ENCODE measurements at regions not wholly inside any gene's neighbourhood (a gene's known extent, or its start where the extent isn't known, plus 50 kb on each side); places are given as distances from the start of the nearest gene placed in this dataset.
"Not testable (repeated sequence)": the region's sequence is repeated elsewhere in the genome, so short reads cannot be mapped to it uniquely, and the experiment has no call there.

- in situ Hi-C loops (cut with HindIII; ENCODE audit: low pct_ligation_motif_present, low pct_unique_long_range_greater_than_20kb, low sequenced_read_pairs), result no loop called here
- no peak for DNase-seq
These were observed 250.8 kb downstream of the FAM72C start for GRCh38 chr1:143721024-143721373.

DNA sequence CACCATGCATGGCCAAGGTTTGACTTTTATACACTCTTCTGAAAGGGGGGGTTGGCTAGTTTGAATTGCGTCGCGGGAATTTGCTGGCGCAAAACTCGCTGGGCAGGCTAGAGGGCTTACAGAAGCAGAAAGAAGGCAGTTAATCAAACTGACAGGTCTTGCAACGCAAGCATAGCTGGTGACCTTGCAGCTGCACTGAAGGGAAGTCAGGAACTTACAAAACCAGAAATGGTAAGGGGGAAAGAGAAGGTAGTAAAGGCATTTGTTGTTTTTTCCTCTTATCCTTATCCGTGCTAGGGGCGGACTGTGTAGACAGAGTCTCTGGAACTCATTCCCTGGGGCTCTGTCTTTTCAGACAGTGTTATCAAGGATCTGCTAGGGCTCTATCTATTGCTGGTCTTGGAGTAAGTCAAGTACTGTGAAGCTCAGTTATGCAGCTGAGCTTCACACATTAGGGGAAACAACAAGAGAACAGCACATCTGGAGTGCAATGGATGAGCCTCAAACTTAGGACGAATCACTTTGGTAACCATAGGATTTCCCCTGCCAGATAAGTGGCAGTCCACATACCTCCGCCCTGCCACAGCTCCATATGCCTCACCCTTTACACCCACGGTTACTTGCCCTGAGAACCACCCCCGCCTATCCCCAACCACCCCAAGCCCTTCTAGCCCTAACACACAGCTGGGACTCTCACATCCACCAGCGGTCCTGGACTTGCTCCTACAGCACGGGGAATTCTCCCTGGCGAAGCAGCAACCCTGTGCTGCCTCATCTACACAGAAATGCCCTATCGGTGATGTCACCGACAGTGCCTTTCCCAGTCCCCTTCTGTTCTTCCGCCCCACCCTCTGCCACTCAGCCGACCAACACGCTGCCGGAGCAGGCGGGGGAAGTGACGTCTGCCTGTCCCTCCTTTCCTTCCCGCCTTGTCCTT lies 251.4 kb downstream of the FAM72C start:
- in situ Hi-C loops (cut with HindIII; ENCODE audit: low pct_ligation_motif_present, low pct_unique_long_range_greater_than_20kb, low sequenced_read_pairs), result no loop called here
- no peak for DNase-seq

DNA sequence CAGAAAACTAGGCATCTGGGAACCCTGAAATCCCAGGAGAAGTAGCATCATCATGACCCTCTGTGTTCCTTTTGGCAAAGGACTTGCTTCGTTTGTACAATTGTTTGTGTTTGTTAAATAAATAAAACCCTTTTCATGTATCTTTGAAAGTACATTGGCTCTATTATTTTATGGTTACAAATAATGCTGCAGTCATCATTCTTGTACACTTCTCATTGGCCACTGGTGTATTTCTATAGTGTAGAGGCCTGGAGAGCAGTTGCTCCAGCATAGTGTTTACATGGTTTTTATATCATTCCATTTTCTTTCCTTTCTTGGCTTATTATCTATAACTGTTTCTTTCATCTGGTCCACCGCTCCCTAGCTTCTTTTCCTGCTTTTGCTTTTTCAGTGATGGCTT lies 253.3 kb downstream of the FAM72C start:
- no peak for DNase-seq
- in situ Hi-C loops (cut with HindIII; ENCODE audit: low pct_ligation_motif_present, low pct_unique_long_range_greater_than_20kb, low sequenced_read_pairs), result no loop called here

- no peak for DNase-seq
- in situ Hi-C loops (cut with HindIII; ENCODE audit: low pct_ligation_motif_present, low pct_unique_long_range_greater_than_20kb, low sequenced_read_pairs), result no loop called here
These were observed 253.8 kb downstream of the FAM72C start for GRCh38 chr1:143718021-143718420.

DNA sequence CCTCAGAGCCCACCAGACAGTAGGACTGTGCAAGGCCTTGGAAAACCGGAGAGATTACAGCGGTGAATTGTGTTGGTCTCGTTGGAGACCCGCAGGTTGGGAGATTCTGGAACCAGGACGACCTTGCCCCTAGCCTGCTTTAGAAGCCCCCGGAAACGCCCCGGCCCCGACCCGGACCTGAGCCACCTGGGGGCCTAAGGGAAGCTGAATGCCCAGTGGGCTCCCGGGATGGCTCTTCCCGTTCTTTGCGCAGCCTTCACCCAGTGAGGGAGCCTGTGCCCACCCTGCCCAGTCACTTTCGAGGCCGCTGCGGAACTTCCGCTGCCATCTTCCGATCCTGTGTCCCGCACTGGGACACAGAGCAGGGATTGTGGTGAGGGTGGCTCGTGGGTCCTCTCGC lies 254.4 kb downstream of the FAM72C start:
- in situ Hi-C loops (cut with HindIII; ENCODE audit: low pct_ligation_motif_present, low pct_unique_long_range_greater_than_20kb, low sequenced_read_pairs), result no loop called here
- no peak for DNase-seq

GRCh38 chr1:143714913-143715312 lies 256.9 kb downstream of the FAM72C start:
- DNase-seq; in situ Hi-C loops (cut with HindIII; ENCODE audit: low pct_ligation_motif_present, low pct_unique_long_range_greater_than_20kb, low sequenced_read_pairs): not testable (repeated sequence)

- peak; percentile 33 for DNase-seq
- in situ Hi-C loops (cut with HindIII; ENCODE audit: low pct_ligation_motif_present, low pct_unique_long_range_greater_than_20kb, low sequenced_read_pairs), result not testable (repeated sequence)
These were observed 262.1 kb downstream of the FAM72C start for GRCh38 chr1:143709606-143710259.

DNA sequence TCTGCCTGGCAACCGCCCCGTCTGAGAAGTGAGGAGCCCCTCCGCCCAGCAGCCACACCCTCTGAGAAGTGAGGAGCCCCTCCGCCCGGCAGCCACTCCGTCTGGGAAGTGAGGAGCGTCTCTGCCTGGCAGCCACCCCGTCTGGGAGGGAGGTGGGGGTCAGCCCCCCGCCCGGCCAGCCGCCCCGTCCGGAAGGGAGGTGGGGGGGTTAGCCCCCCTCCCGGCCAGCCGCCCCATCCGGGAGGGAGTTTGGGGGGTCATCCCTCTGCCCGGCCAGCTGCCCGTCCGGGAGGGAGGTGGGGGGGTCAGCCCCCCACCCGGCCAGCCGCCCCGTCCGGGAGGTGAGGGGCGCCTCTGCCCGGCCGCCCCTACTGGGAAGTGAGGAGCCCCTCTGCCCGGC lies 269.0 kb downstream of the FAM72C start:
- DNase-seq; in situ Hi-C loops (cut with HindIII; ENCODE audit: low pct_ligation_motif_present, low pct_unique_long_range_greater_than_20kb, low sequenced_read_pairs): not testable (repeated sequence)

GRCh38 chr1:143699731-143700130 lies 272.1 kb downstream of the FAM72C start:
- in situ Hi-C loops (cut with HindIII; ENCODE audit: low pct_ligation_motif_present, low pct_unique_long_range_greater_than_20kb, low sequenced_read_pairs), result no loop called here
- no peak for DNase-seq

DNA sequence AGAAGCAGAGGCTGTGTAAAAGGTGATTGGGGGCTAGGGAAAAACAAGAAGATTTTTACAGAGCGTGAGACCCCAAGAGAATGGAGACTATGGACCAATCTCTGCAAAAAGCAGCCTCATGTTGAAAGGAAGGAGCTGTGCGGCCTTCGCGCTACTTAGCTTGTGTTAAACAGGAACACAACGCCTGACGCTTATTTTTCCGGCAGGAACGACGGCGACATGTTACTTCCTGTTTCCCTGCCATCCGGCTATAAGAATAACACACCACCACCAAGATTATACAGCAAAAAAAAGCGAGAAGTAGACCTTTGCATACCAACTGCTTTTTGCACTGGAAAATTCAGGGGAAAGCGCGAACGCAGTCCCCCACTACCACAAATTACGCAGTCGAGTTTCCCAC lies 272.7 kb downstream of the FAM72C start:
- DNase-seq, result no peak
- in situ Hi-C loops (cut with HindIII; ENCODE audit: low pct_ligation_motif_present, low pct_unique_long_range_greater_than_20kb, low sequenced_read_pairs), result no loop called here

- DNase-seq, result peak; percentile 44
- in situ Hi-C loops (cut with HindIII; ENCODE audit: low pct_ligation_motif_present, low pct_unique_long_range_greater_than_20kb, low sequenced_read_pairs), result no loop called here
These were observed 273.8 kb downstream of the FAM72C start for GRCh38 chr1:143698016-143698415.

DNA sequence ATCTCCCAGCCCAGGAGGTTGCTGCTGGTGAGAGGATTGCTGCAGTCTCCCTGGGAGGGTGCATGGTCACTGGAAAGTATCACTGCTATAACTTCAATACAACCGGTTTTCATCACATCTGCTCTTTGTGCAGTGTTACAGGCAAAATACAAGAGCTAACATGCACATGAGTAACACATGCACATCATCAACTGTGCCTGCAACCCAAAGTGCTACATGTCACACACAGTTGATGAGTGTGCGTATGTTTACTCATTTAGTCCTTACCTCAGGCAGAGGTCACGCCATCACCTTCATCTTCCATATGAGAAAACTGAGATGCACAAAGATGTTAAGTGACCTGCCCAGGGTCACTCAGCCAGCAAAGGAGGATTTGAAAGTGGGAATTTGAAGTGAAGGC lies 277.7 kb downstream of the FAM72C start:
- no peak for DNase-seq
- in situ Hi-C loops (cut with HindIII; ENCODE audit: low pct_ligation_motif_present, low pct_unique_long_range_greater_than_20kb, low sequenced_read_pairs), result no loop called here

DNA sequence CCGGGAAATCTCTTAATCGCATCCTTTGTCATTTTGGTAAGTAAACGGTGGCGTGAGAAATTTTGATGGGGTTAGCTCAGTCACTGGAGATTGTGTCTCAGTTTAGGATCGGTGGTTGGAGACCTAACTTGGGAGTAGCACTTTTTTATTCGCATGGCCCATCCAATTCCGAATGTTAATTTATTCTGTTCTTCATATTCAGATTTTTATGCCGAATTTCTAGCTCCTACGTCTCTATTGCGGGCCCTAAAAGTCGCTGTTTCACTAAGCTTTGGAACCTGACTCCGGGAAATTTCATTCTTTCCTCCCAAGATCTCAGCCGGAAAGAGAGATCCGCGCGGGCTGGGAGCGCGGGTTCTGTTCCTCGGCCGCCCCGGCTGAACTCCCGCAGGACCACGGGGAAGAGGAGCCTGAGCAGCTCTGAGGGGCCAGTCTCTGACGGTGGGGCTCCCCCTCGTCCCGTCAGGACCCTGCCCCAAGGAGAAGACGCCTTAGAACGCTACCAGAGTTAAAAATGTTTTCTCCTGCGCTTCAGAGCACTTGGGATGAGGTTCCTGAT lies 279.7 kb downstream of the FAM72C start:
- DNase-seq, result no peak
- in situ Hi-C loops (cut with HindIII; ENCODE audit: low pct_ligation_motif_present, low pct_unique_long_range_greater_than_20kb, low sequenced_read_pairs), result no loop called here

DNA sequence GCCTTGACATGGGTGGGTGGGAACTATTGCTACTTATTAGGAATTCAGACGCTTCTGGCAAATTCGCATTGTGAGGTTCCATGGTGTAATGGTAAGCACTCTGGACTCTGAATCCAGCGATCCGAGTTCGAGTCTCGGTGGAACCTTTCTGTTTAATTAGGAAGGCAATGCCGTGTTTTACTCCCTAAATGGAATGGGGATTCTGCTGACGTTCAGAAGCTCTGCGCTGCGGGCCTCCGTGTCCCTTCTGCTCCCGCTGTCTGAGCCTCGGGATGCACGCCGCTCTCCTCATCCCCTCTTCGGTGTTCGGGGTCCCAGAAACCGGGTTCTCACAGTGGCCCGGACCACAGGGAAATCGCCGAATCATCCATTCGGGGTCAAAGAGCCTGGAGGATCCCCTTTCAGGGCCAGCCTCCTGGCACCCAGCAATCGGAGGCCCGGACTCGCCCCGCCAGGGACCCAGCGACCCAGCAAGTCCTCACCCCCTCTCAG lies 280.3 kb downstream of the FAM72C start:
- peak; percentile 1 for DNase-seq
- in situ Hi-C loops (cut with HindIII; ENCODE audit: low pct_ligation_motif_present, low pct_unique_long_range_greater_than_20kb, low sequenced_read_pairs), result no loop called here

DNA sequence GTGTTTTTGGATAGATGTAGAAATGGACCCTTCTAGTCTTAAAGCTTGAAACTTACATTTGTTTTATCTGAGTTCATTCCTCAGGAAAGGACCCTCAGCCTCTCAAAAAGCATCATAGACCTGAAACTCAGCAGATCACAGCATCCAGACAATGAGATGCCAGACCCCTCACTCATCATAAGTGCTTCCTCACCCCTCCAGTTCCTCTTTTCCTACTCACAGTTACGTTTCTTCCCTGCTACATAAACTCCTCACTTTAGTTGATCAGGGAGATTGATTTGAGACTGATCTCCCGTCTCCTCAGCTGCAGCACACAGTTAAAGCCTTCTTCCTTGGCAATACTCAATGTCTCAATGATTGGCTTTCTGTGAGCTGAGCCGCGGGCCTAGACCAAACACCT lies 282.0 kb downstream of the FAM72C start:
- in situ Hi-C loops (cut with HindIII; ENCODE audit: low pct_ligation_motif_present, low pct_unique_long_range_greater_than_20kb, low sequenced_read_pairs), result no loop called here
- DNase-seq, result no peak

- in situ Hi-C loops (cut with HindIII; ENCODE audit: low pct_ligation_motif_present, low pct_unique_long_range_greater_than_20kb, low sequenced_read_pairs), result no loop called here
- DNase-seq, result no peak
These were observed 291.5 kb downstream of the FAM72C start for GRCh38 chr1:143680304-143680703.

GRCh38 chr1:143672983-143673382 lies 298.8 kb downstream of the FAM72C start:
- DNase-seq, result no peak
- in situ Hi-C loops (cut with HindIII; ENCODE audit: low pct_ligation_motif_present, low pct_unique_long_range_greater_than_20kb, low sequenced_read_pairs), result no loop called here

DNA sequence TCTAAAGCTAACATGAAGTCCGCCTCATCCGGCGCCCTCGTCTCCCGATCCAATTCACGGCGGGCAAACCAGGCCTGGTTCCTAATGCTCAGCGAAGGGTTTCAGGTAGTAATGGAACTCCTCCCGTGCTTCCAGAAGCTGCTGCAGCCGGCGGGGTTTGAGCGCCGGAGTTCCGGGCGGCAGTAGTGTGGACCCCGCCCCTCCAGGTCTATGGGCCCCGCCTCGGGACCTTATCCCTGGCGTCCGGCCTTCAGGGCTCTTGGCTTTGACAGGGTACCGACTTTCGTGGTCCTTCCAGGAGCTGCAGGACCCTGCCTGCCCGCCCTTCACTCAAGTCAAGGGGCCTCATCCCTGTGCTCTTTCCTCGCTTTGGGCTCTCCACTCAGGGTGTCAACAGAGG lies 304.1 kb downstream of the FAM72C start:
- no peak for DNase-seq
- in situ Hi-C loops (cut with HindIII; ENCODE audit: low pct_ligation_motif_present, low pct_unique_long_range_greater_than_20kb, low sequenced_read_pairs), result no loop called here

DNA sequence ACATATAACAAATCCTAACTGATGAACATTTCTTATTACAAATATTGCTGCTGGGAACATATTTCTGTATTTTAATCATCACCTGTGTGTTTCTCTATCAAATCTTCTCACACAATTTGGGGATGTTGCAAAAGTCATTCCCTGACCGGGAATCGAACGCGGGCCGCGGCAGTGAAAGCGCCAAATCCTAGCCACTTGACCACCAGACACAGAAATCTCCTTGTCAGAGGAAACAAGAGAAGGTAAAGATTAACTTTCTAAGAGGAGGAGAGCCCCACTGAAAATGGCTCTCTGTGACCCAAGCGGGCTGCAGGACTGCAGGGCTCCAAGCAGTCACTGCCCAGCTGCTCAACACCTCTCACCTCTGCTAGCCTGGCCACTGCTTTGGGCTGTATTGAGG lies 304.9 kb downstream of the FAM72C start:
- no peak for DNase-seq

DNA sequence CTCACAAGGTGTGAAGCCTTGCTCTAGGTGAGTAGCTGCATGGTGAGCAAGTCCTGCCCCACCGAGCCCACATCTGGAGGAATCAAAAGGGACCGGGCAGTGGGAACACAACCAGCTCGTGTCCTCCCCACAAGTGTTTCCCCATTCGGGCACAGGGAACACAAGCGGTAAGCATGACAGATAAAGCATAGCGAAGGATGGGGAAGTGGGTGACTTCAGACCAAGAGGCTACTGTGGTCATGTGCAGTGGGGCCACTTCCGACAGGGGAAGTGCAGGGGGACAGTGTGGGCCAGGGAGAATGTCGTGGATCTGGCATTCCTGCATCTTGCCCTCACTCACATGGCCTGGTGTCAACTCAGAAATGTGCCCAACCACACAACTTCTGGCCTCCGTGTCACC lies 306.2 kb downstream of the FAM72C start:
- DNase-seq, result no peak
- in situ Hi-C loops (cut with HindIII; ENCODE audit: low pct_ligation_motif_present, low pct_unique_long_range_greater_than_20kb, low sequenced_read_pairs), result no loop called here

More for the DNA sequence above, 304.9 kb downstream of the FAM72C start:
- in situ Hi-C loops (cut with HindIII; ENCODE audit: low pct_ligation_motif_present, low pct_unique_long_range_greater_than_20kb, low sequenced_read_pairs), result no loop called here
